COLO829 (cell line): ENCODE measurements at regions not wholly inside any gene's neighbourhood (a gene's known extent, or its start where the extent isn't known, plus 50 kb on each side); places are given as distances from the start of the nearest gene placed in this dataset.
"Not testable (repeated sequence)": the region's sequence is repeated elsewhere in the genome, so short reads cannot be mapped to it uniquely, and the experiment has no call there.

Source experiments
- DNase-seq: peaks from one replicate; pipeline ENCODE4 v3.0.0; 2012; ENCODE audit warnings: low spot score

- DNase-seq, result no peak
Observed at GRCh38 chr4:94014484-94015136, 186.1 kb downstream of the ATOH1 start.

GRCh38 chr4:94015956-94016355, 187.4 kb downstream of the ATOH1 start:
- no peak for DNase-seq

DNA sequence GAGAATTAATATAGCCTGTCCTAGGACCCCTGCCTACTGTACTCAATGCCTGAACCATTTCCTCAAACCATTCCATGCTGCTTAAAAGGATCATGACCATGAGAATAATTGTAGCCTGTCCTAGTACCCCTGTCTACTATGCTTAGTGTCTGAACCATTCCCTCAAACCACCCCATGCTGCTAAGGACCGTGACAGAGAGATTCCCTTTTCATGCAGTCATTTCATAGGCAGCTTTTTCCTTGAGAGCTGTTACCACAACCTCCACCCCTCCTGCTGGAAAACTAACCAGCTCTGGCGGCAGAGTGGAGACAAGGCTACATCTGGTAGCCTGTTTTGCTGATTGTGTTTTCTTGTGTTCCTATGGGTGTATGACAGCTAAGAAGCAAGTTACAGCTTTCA, 174.9 kb upstream of the SMARCAD1 start:
- no peak for DNase-seq

- no peak for DNase-seq
Observed at GRCh38 chr4:94036964-94037363, 170.7 kb upstream of the SMARCAD1 start.

GRCh38 chr4:94038195-94038594, 169.5 kb upstream of the SMARCAD1 start:
- DNase-seq, result no peak

DNA sequence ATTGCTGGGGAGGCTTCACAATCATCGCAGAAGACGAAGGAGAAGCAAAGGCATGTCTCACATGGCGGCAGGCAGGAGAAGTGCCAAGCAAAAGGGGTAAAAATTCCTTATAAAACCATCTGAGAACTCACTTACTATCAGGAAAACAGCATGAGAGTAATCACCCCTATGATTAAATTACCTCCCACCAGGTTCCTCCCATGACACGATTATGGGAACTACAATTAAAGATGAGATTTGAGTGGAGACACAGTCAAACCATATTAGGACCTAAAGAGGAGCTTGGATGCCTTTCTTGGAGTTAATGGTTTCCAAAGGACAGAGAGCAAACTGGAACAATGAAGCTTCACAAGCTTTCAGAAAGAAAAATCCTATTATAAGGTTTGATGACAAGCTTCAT, 168.4 kb upstream of the SMARCAD1 start:
- no peak for DNase-seq

DNA sequence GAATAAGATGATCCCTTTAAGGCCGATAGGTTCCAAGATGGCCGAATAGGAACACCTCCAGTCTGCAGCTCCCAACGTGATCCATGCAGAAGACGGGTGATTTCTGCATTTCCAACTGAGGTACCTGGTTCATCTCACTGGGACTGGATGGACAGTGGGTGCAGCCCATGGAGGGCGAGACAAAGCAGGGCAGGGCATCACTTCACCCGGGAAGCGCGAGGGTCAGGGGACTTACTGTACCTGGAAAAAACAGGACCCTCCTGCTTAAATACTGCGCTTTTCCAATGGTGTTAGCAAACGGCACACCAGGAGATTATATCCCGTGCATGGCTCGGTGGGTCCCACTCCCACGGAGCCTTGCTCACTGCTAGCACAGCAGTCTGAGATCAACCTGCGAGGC, 163.2 kb upstream of the SMARCAD1 start:
- DNase-seq, result not testable (repeated sequence)

- no peak for DNase-seq
Observed at GRCh38 chr4:94063084-94063483, 144.6 kb upstream of the SMARCAD1 start.

DNA sequence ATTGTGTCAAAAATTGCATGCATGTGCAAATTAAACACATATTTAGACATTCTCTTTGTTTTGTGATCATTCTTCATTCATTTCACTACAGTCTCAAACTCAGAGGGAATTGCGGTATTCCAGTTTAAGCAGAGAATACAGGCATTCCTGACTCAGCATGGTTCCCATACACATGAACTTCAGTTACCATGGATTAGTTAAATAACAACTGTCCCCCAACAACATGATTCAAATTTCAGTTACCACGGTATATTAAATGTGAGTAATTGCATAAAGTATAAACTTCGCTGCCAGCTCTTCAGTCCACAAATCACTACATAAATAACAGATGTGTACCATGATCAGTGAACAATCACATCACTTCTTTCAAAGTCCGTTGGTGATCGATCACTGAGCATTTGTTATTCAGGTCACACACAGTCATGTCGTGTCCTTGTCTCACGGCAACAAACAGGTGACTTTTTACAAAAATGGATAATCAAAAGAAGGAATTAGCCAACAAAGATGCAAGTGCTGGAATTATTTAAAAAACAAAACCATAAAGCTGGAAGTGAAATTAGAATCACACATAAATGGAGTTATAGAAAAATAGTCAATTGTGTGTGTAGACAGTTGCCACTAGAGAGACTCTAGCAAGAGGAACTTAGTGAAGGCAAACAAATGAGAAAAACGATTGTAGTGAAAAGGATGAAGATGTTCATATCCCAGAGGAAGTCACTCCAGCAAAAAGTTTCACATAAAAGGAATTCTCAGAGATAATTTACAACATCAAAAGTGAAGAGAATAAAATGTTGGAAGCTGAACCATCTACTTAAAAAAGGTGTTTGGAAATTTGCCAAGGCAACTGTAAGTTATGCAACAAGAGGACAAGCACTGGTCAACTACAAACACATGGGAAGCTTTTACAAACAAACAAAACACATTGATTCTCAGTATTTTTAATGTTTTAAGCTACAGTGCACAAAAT, 138.6 kb upstream of the SMARCAD1 start:
- no peak for DNase-seq

GRCh38 chr4:94076498-94076897, 131.2 kb upstream of the SMARCAD1 start:
- DNase-seq, result no peak

- no peak for DNase-seq
Observed at GRCh38 chr4:94084155-94084554, 123.5 kb upstream of the SMARCAD1 start.

DNA sequence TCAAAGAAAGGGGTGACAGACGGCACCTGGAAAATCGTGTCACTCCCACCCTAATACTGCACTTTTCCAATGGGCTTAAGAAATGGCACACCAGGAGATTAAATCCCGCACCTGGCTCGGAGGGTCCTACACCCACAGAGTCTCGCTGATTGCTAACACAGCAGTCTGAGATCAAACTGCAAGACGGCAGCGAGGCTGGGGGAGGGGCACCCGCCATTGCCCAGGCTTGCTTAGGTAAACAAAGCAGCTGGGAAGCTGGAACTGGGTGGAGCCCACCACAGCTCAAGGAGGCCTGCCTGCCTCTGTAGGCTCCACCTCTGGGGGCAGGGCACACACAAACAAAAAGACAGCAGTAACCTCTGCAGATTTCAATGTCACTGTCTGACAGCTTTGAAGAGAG, 108.5 kb upstream of the SMARCAD1 start:
- not testable (repeated sequence) for DNase-seq

DNA sequence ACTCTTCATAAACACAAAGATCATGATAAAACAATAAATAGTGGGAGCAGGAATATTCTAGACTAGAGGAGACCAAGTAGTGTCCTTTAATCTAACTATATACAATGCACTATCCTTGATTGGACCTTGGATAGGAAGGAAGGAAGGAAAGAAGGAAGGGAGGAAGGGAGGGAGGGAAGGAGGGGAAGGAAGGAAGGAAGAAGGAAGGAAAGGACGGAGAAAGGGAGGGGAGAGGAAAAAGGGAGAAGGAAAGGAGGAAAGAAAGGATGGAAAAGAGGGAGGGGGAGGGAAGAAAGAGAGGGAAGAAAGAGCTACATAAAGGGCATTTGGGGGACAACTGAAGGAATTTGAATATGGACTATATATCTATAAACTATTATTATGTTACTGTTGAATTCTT, 95.0 kb upstream of the SMARCAD1 start:
- DNase-seq, result no peak

GRCh38 chr4:94115687-94116086, 92.0 kb upstream of the SMARCAD1 start:
- DNase-seq, result no peak

- no peak for DNase-seq
Observed at GRCh38 chr4:94116842-94117241, 90.8 kb upstream of the SMARCAD1 start.

GRCh38 chr4:94126669-94127068, 81.0 kb upstream of the SMARCAD1 start:
- peak; percentile 17 for DNase-seq

DNA sequence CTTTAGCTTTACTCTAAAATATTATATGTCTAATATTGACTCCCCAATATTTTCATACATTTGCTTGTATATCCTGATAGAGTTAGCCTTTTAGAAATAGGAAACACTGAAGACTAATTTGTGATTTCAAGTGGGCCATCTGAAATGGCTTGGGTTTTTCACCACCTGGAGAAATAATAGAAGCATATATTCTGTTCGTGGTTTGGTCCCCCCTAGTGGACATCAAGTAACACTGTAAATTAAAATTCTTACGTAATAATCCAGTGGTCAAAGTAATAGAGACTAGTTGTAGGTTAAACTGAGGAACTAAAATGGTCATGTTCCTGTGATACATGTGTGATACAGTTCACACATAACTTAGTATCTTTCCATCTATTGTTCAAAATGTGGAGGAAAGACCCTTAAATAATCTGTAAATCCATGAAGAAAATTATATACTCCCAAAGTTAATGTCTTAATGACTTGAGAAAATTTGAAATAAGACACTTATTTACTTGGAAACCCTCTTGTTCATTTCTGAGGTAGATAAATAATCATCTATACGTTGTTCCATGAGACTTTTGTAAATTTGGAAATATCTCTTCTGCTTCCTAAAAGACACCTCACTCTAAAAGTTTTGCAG, 79.8 kb upstream of the SMARCAD1 start:
- peak; percentile 35 for DNase-seq

- DNase-seq, result no peak
Observed at GRCh38 chr4:94131212-94131611, 76.5 kb upstream of the SMARCAD1 start.

- DNase-seq, result no peak
Observed at GRCh38 chr4:94135701-94136100, 72.0 kb upstream of the SMARCAD1 start.

DNA sequence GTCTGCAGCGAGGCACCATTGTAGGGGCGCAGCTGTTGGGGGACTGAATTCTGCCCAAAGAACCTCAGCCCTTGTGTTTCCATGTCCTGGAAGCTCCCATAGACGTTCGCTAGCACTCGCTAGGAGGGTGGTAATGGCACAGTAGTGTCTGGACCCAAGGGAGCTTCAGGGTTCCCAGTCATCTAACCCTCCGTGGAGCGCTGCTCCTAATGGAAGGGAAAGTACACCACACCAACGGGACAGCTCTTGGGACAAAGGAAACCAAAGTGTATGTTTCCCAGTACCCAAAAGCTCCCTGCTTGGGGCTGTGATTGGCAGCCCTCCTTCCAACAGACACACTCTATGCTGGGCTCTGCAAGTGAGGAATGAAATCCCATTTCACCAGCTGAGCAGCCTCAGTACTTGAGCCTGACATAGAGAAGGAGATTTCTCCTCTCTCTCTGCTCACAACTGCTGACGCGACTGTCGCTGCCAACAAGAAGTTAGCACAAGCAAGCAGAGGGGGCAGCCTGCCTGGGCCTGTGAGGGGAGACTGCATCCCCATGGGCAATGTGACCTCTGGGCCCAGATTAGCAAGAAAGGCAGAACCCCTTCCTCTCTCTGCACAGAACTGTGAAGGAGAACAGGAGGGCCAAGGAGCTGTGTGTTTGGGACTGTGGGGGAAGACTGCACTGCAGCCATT, 67.6 kb upstream of the SMARCAD1 start:
- no peak for DNase-seq

DNA sequence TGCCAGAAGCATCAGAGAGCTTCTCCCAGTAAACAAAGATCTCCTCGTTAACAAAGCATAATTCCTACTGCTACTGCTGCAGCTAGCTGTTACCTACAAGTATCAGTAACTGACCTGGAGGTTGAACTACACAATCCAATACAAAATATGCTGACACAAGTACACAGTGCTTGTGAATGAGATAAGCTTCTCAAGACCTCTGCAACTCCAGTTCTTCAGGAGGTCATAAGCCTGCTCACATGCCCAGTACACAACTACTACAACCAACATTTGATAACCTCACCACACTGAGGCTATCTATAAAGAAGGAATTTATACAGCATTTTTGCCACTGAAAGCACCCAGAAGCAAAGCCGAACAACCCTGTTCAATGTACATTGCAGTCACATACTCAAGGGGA, 66.7 kb upstream of the SMARCAD1 start:
- no peak for DNase-seq

DNA sequence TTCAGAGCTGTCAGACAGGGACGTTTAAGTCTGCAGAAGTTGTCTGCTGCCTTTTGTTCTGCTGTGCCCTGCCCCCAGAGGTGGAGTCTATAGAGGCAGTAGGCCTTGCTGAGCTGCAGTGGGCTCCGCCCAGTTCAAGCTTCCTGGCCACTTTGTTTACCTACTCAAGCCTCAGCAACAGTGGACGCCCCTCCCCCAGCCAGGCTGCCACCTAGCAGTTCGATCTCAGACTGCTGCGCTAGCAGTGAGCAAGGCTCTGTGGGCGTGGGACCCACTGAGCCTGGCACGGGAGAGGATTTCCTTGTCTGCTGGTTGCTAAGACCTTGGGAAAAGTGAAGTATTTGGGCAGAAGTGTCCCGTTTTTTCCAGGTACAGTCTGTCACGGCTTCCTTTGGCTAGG, 59.6 kb upstream of the SMARCAD1 start:
- not testable (repeated sequence) for DNase-seq
